GM10266 (cell line): ENCODE measurements at regions not wholly inside any gene's neighbourhood (a gene's known extent, or its start where the extent isn't known, plus 50 kb on each side); places are given as distances from the start of the nearest gene placed in this dataset.

ENCODE experiments used
- DNase-seq: peaks from one replicate; pipeline ENCODE4 v3.0.0; 2012; ENCODE audit errors: extremely low spot score
- CTCF ChIP-seq: IDR thresholded peaks from 2 replicates; pipeline ENCODE4 v1.5.1; 2012; ENCODE audit warnings: mild to moderate bottlenecking, low read depth; ENCODE audit not compliant: control insufficient read depth, insufficient read depth; ENCODE audit errors: missing control alignments

GRCh38 chr5:99099691-99100090, 170.9 kb upstream of the CHD1 start:
- TF ChIP-seq CTCF: no peak
- DNase-seq: no peak

GRCh38 chr5:99089822-99090549, 161.2 kb upstream of the CHD1 start:
- no peak for DNase-seq
- TF ChIP-seq CTCF: no peak

- no peak for TF ChIP-seq CTCF
- no peak for DNase-seq
Measured at GRCh38 chr5:99088309-99088708, 159.5 kb upstream of the CHD1 start.

- TF ChIP-seq CTCF: no peak
- no peak for DNase-seq
Measured at GRCh38 chr5:99083197-99083596, 154.4 kb upstream of the CHD1 start.

- DNase-seq: no peak
- no peak for TF ChIP-seq CTCF
Measured at GRCh38 chr5:99081711-99082110, 152.9 kb upstream of the CHD1 start.

GRCh38 chr5:99076723-99077640, 148.2 kb upstream of the CHD1 start:
- DNase-seq: no peak
- TF ChIP-seq CTCF: no peak

- TF ChIP-seq CTCF: no peak
Measured at GRCh38 chr5:99072846-99073245, 144.0 kb upstream of the CHD1 start.

More at GRCh38 chr5:99072846-99073245, 144.0 kb upstream of the CHD1 start:
- DNase-seq: no peak
